ENCODE measurements at regions not wholly inside any gene's neighbourhood (a gene's known extent, or its start where the extent isn't known, plus 50 kb on each side); places are given as distances from the start of the nearest gene placed in this dataset.

DNA sequence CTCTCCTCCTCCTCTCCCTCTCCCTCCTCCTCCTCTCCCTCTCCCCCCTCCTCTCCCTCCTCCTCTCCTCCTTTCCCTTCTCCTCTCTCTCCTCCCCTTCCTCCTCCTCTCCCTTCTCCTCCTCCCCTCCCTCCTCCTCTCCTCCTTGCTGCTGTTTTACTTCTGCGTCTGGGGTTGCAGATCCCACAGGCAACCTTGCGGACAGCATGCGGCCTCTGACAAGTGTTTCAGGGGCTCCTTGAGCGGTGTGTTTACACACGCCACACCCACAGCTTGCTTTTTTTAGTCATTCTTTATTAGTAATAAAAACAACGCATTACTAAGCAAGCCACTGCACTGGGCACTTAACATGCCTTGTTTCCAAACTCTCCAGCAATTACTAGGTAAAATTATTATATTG is 81.9 kb downstream of the TFAP2C start:
- TF ChIP-seq, protein P1, sequence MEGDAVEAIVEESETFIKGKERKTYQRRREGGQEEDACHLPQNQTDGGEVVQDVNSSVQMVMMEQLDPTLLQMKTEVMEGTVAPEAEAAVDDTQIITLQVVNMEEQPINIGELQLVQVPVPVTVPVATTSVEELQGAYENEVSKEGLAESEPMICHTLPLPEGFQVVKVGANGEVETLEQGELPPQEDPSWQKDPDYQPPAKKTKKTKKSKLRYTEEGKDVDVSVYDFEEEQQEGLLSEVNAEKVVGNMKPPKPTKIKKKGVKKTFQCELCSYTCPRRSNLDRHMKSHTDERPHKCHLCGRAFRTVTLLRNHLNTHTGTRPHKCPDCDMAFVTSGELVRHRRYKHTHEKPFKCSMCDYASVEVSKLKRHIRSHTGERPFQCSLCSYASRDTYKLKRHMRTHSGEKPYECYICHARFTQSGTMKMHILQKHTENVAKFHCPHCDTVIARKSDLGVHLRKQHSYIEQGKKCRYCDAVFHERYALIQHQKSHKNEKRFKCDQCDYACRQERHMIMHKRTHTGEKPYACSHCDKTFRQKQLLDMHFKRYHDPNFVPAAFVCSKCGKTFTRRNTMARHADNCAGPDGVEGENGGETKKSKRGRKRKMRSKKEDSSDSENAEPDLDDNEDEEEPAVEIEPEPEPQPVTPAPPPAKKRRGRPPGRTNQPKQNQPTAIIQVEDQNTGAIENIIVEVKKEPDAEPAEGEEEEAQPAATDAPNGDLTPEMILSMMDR (IDR thresholded peaks at IDR 0.05 in 8 of 11, conservative IDR thresholded peaks at IDR 0.05 in 3 of 11), result no peak
- TF ChIP-seq POLR2A (IDR thresholded peaks at IDR 0.05), result no peak
- TF ChIP-seq POLR2AphosphoS5 (IDR thresholded peaks at IDR 0.05), result no peak
